ENCODE measurements at regions not wholly inside any gene's neighbourhood (a gene's known extent, or its start where the extent isn't known, plus 50 kb on each side); places are given as distances from the start of the nearest gene placed in this dataset.

GRCh38 chr2:226115102-226115831 is 684.4 kb downstream of the IRS1 start:
- Histone ChIP-seq H3K27ac (ENCODE audit: insufficient read length, low read depth, low read length) (peak overlapping the region; percentile 46), H3K23me2 (ENCODE audit: insufficient read length, low read depth, low read length, poor library complexity, severe bottlenecking) (no peaks in the 10 kb centered on the region), H3K79me1 (ENCODE audit: insufficient read depth, low read depth, low read length, poor library complexity, severe bottlenecking) (no peaks in the 10 kb centered on the region), H3K4ac (ENCODE audit: low read depth, low read length) (no peak overlapping the region), H3K23ac (ENCODE audit: insufficient read length, low read depth, low read length) (no peak overlapping the region), H3K56ac (ENCODE audit: insufficient read length, low read depth, low read length) (no peak overlapping the region), H3K18ac (ENCODE audit: insufficient read length, low read depth, low read length) (no peak overlapping the region), H3K4me1 (ENCODE audit: insufficient read depth, low read length) (peaks cover 2% of the 10 kb centered on the region; the same call in 1 of the 2 replicates), H2BK5ac (ENCODE audit: insufficient read length, low read length) (no peak overlapping the region), H3K9ac (ENCODE audit: extremely low read depth, insufficient read length, low read length) (no peak overlapping the region), H3K27me3 (ENCODE audit: insufficient read depth, low read length) (no peaks in the 10 kb centered on the region), H4K5ac (ENCODE audit: insufficient read length, low read depth, low read length) (no peak overlapping the region), H2BK15ac (ENCODE audit: low read depth, low read length) (no peak overlapping the region), H2AFZ (ENCODE audit: low read length) (no peak overlapping the region), H3K9me3 (ENCODE audit: control insufficient read depth, low read depth, low read length) (no peaks in the 10 kb centered on the region), H2BK12ac (ENCODE audit: insufficient read length, low read depth, low read length) (no peak overlapping the region), H2BK120ac (ENCODE audit: low read depth, low read length, poor library complexity, severe bottlenecking) (no peak overlapping the region), H2AK5ac (ENCODE audit: insufficient read length, low read length) (no peak overlapping the region), H4K20me1 (ENCODE audit: control insufficient read depth, insufficient read depth, insufficient read length) (no peaks in the 10 kb centered on the region), H4K8ac (replicated peaks; ENCODE audit: insufficient read length, low read depth, low read length) (no peak overlapping the region), H3K4me2 (ENCODE audit: insufficient read depth, insufficient read length, low read length) (no peak overlapping the region), H3K79me2 (ENCODE audit: insufficient read depth, low read length) (no peaks in the 10 kb centered on the region), H3K14ac (ENCODE audit: insufficient read depth, low read length) (no peak overlapping the region), H2BK20ac (ENCODE audit: low read depth, low read length, poor library complexity, severe bottlenecking) (no peak overlapping the region), H4K91ac (ENCODE audit: insufficient read length, low read depth, low read length) (no peak overlapping the region), H3T11ph (ENCODE audit: low read length) (no peak overlapping the region)
- peak overlapping the region in 2 of 3 experiments; percentile 52 to 90; a peak in 4 of 7 replicates for H3K27ac Mint-ChIP-seq
- no peaks in the 10 kb centered on the region; a peak in 2 of 5 replicates for H3K9me3 Mint-ChIP-seq
- no CpG with 5 or more reads among the region's 3 CpGs for WGBS (ENCODE audit: extremely low coverage, insufficient read length, low lambda C conversion rate)
- TF ChIP-seq, protein P1, sequence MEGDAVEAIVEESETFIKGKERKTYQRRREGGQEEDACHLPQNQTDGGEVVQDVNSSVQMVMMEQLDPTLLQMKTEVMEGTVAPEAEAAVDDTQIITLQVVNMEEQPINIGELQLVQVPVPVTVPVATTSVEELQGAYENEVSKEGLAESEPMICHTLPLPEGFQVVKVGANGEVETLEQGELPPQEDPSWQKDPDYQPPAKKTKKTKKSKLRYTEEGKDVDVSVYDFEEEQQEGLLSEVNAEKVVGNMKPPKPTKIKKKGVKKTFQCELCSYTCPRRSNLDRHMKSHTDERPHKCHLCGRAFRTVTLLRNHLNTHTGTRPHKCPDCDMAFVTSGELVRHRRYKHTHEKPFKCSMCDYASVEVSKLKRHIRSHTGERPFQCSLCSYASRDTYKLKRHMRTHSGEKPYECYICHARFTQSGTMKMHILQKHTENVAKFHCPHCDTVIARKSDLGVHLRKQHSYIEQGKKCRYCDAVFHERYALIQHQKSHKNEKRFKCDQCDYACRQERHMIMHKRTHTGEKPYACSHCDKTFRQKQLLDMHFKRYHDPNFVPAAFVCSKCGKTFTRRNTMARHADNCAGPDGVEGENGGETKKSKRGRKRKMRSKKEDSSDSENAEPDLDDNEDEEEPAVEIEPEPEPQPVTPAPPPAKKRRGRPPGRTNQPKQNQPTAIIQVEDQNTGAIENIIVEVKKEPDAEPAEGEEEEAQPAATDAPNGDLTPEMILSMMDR (conservative IDR thresholded peaks at IDR 0.05) = no peak
- no peak overlapping the region for H3K4me3 Mint-ChIP-seq
- H3K27me3 Mint-ChIP-seq (ENCODE audit: low read depth) = no peaks in the 10 kb centered on the region
- peaks cover 43 to 45% of the 10 kb centered on the region in 2 experiments for H3K4me1 Mint-ChIP-seq
- H3K36me3 Mint-ChIP-seq (ENCODE audit: insufficient read depth in 1 of 3, low read depth in 3 of 3) = peaks cover 0 to 2% (median 2%) of the 10 kb centered on the region in 3 experiments; a peak in 3 of 7 replicates
- DNase-seq = no peak

Data from H9 (cell line).